Rectal smooth muscle tissue (tissue), 1 donor: ENCODE measurements at regions not wholly inside any gene's neighbourhood (a gene's known extent, or its start where the extent isn't known, plus 50 kb on each side); places are given as distances from the start of the nearest gene placed in this dataset.
"Not testable (repeated sequence)": the region's sequence is repeated elsewhere in the genome, so short reads cannot be mapped to it uniquely, and the experiment has no call there.

Experiments used
- H3K27ac ChIP-seq: one replicate; pipeline ENCODE4 v1.7.0; 2013; ENCODE audit warnings: low read depth, low read length, inconsistent platforms
- H3K27me3 ChIP-seq: one replicate; pipeline ENCODE4 v1.7.0; 2013; ENCODE audit warnings: low read length; ENCODE audit not compliant: control insufficient read depth, insufficient read depth
- H3K36me3 ChIP-seq: one replicate; pipeline ENCODE4 v1.7.0; 2013; ENCODE audit warnings: low read length; ENCODE audit not compliant: control insufficient read depth, insufficient read depth
- H3K4me1 ChIP-seq: one replicate; pipeline ENCODE4 v1.7.0; 2013; ENCODE audit warnings: low read length; ENCODE audit not compliant: control insufficient read depth, insufficient read depth
- H3K4me3 ChIP-seq: one replicate; pipeline ENCODE4 v1.7.0; 2013; ENCODE audit warnings: low read length
- H3K9ac ChIP-seq: one replicate; pipeline ENCODE4 v1.7.0; 2013; ENCODE audit warnings: low read length

DNA sequence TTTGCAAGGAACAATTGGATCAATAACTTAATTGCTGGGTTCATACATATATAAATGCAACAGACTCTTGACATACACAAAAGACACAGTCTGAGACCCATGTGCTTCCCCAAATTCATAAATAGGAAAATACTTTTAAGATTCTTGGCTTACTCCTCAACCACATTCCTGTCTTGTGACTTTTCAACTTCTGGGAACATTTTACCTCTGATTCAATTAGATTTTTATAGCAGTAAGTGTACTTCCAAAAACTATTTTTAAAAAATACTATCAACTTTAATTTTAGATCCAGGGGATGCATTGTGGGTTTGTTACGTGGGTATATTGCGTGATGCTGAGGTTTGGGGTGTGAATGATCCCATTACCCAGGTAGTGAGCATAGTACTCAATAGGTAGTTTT lies 406.7 kb downstream of the RPS6KC1 start:
- Histone ChIP-seq H3K27me3 (no peaks in the 10 kb centered on the region), H3K9ac (no peak overlapping the region), H3K4me1 (peaks cover 4% of the 10 kb centered on the region), H3K36me3 (no peaks in the 10 kb centered on the region), H3K27ac (no peak overlapping the region), H3K4me3 (no peak overlapping the region)

DNA sequence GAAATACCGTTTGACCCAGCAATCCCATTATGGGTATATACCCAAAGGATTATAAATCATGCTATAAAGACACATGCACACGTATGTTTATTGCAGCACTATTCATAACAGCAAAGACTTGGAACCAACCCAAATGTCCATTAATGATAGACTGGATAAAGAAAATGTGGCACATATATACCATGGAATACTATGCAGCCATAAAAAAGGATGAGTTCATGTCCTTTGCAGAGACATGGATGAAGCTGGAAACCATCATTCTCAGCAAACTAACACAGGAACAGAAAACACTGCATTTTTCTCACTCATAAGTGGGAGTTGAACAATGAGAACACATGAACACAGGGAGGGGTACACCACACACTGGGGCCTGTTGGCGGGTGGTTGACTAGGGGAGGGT lies 411.3 kb downstream of the RPS6KC1 start:
- H3K27me3 ChIP-seq, H3K36me3 ChIP-seq, H3K4me3 ChIP-seq, H3K9ac ChIP-seq, H3K4me1 ChIP-seq, H3K27ac ChIP-seq: not testable (repeated sequence)

DNA sequence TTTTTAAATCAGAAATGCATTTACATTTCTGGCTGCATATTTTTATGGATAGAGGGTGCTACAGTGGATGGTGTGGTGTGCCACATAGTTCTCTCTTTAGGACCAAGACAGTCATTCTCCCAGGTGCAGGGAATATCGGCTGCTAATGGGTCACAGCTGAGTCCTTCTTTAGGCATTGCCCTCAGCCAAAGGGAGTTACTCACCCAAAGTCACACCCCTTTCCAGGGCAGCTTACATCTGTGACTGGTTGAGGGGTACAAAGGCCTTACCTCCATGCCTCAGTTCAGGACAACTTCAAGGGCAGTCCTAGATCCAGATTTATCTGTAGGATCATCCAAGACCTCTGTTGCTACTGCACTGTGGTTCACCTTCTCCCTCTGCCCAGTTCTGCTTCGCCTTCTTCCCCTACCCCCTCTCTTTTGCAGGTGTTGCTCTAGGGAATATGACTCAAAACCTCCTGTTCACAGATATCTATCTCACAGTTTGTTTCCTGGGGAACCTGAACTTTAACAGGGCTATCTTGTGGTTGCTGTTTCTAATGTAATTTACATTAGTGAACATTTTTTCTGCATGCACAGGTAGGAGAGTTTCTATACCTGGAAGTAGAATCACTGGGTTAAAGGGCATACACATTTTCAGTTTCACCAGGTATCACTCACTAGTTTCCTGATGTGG lies 413.9 kb downstream of the RPS6KC1 start:
- H3K27ac ChIP-seq, result no peak overlapping the region
- no peaks in the 10 kb centered on the region for H3K36me3 ChIP-seq
- H3K27me3 ChIP-seq, result no peaks in the 10 kb centered on the region
- H3K4me1 ChIP-seq, result no peaks in the 10 kb centered on the region
- H3K9ac ChIP-seq, result no peak overlapping the region
- H3K4me3 ChIP-seq, result no peak overlapping the region

DNA sequence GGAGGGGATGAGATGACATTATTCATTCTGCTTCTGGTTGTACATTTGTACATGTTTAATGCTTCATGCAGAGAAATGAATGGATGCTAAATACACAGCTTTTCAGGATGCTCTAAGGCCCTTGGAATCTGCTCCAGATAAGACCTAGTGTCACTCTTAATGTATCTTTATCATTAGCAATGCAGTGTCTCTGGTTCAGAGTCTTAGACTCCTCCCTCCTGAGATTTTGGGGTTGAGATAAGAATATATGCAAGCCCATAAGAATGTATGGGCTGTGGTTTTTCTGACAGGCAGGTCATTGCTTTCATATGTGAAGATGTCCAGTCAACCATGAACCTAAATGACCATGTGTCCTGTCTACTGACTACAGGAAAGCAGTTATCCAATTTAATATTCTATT lies 415.5 kb downstream of the RPS6KC1 start:
- Histone ChIP-seq H3K36me3 (no peaks in the 10 kb centered on the region), H3K4me1 (no peaks in the 10 kb centered on the region), H3K4me3 (no peak overlapping the region), H3K9ac (no peak overlapping the region), H3K27ac (no peak overlapping the region), H3K27me3 (no peaks in the 10 kb centered on the region)

DNA sequence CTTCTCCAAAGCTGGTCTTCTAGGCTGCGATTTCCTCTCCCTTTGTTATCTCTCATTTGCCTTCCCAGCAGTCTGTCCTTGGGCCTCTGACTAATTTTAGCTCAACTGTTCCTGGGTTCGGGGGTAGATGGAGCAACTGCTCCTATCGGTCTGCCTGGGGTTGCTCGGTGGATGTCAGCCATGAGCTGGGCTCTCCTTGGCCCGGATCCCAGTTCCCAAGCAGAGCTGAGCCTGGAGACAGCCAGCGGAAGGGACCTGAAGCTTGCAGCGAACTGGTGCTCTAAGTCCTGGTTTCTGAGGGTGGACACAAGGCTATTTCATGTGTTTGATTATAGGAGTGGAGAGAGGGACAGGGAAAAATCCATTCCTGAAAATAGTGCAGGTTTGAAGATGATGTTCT lies 423.0 kb downstream of the RPS6KC1 start:
- Histone ChIP-seq H3K36me3 (no peaks in the 10 kb centered on the region), H3K27ac (no peak overlapping the region), H3K4me1 (no peaks in the 10 kb centered on the region), H3K4me3 (no peak overlapping the region), H3K27me3 (no peaks in the 10 kb centered on the region), H3K9ac (no peak overlapping the region)

DNA sequence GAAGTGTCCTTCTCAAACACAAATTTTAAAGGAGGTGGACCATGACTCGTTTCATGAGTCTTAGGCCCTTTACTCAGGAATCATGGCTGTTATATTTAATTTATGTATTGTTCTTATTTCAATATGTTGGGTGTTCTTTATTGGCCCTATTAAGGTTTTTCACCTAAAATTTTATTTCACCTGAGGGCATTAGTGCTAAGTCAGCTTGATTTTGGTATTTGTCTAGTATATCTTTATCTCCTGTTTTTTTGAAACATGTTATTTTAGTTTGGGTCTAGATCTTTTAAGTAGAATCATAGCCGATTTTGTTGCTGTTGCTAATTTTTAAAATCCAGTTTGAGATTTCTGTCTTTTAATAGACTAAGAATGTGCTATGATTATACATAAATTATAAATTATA lies 430.4 kb downstream of the RPS6KC1 start:
- no peak overlapping the region for H3K9ac ChIP-seq
- no peaks in the 10 kb centered on the region for H3K27me3 ChIP-seq
- H3K4me1 ChIP-seq, result no peaks in the 10 kb centered on the region
- no peak overlapping the region for H3K4me3 ChIP-seq
- H3K36me3 ChIP-seq, result no peaks in the 10 kb centered on the region
- no peak overlapping the region for H3K27ac ChIP-seq

DNA sequence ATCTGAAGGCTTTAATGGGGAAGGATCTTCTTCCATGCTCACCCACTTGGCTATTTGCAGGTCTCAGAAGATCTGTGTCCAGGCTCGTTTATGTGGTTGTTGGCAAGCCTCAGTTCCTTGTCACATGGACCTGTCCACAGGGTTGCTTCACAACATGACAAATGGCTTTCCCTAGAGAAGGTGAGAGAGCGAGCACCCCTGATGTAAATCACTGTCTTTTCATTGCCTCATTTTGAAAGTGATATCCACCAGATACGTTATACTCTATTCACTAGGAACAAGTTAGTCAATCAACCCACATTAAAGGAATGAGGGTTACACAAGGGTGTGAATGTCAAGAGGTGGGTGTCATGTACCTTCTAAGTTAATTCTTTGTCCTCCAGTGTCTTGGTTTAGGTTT lies 433.3 kb downstream of the RPS6KC1 start:
- no peak overlapping the region for H3K4me3 ChIP-seq
- H3K9ac ChIP-seq, result no peak overlapping the region
- H3K36me3 ChIP-seq, result no peaks in the 10 kb centered on the region
- H3K27me3 ChIP-seq, result no peaks in the 10 kb centered on the region
- no peaks in the 10 kb centered on the region for H3K4me1 ChIP-seq
- no peak overlapping the region for H3K27ac ChIP-seq

DNA sequence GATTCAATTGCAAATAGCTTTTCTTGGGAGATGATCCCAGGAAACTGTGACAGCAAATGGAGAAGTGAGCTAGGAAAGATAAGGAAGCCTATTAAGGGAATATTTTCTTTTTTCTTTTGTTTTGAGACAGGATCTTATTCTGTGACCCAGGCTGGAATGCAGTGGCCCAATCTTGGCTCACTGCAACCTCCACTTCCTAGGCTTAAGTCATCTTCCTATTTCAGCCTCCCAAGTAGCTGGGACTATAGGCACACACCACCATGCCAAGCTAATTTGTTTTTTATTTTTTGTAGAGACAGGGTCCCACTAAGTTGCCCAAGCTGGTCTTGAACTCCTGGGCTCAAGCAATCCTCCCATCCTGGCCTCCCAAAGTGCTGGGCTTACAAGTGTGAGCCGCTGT lies 433.7 kb downstream of the RPS6KC1 start:
- Histone ChIP-seq H3K4me3 (no peak overlapping the region), H3K9ac (no peak overlapping the region), H3K27ac (no peak overlapping the region), H3K4me1 (no peaks in the 10 kb centered on the region), H3K36me3 (no peaks in the 10 kb centered on the region), H3K27me3 (no peaks in the 10 kb centered on the region)

DNA sequence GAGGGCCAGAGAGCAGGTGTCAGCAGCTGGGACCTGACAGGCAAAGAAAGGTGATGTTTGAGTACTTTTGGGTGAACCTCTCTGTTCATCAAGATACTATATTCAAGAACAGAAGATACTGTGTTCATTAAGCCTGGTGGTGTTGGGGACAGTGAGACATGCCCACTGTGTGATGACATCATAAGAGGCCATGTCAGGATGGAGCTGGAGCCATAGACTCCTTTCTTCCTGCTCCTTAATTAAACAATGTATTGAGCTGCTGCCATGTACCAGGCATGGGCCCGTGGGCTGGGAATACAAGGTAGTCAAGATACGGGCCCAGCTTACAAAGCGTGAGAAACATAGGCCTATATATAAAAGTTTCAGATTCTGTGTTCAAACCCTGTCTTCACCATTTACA lies 435.4 kb downstream of the RPS6KC1 start:
- Histone ChIP-seq H3K9ac (no peak overlapping the region), H3K27me3 (no peaks in the 10 kb centered on the region), H3K27ac (no peak overlapping the region), H3K4me1 (no peaks in the 10 kb centered on the region), H3K36me3 (no peaks in the 10 kb centered on the region), H3K4me3 (no peak overlapping the region)

DNA sequence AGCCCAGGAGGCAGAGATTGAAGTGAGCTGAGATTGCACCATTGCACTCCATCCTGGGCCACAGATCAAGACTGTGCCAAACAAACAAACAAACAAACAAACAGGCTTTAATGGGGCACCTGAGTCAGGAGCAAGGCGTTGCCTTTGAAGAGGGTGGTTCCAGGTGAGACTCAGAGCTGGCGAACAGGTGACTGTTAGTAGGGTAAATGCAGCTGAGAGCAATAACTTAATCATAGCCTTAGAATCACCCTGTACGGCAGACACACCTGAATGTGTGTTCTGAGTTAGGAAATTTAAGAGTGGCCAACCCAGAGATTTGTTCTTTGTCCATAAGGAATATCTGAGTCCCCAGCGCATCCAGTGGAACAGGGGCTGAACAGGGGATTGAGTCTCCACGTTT lies 440.4 kb downstream of the RPS6KC1 start:
- Histone ChIP-seq H3K27ac (no peak overlapping the region), H3K4me3 (no peak overlapping the region), H3K4me1 (no peaks in the 10 kb centered on the region), H3K36me3 (no peaks in the 10 kb centered on the region), H3K9ac (no peak overlapping the region), H3K27me3 (no peaks in the 10 kb centered on the region)

DNA sequence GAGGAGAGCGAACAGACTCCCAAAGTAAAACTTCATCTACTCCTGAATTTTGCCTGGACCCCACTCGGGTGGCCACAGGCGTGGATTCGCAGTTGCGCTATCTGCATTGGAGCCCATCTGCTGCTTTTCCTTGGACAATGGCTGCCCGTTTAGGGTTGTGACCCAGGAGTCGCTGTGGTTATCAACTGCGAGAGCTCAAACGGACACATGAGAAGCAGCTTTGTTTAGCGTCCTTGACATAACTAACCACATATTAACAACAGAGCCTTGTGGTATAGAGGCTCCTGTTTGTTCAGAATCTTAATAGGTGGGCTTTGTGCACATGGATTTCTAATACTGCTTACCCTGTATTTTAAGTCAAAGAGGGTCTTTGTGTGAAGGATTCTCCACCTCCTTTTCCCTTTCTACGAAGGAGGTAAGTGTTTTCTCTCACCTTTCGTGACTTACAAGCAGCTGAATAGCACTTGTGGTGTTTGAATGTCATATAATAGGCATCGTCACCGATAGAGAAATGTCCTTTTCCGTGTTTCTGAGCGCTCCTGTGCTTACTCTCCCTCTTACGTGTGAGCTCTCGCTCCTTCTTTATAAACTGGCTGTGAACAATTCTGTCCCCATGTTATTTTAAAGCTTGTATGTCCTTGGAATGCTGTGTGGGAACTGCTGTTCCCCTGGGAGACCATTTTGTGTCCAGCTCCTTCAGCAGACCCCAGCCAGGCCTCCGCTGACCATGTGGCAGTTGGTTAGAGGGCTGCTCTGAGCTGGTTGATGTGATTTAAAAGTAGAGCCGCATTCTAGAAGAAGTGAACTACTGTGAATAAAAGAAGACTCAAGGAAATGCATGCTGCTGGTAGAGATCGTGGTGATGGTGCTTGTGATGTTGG lies 441.4 kb downstream of the RPS6KC1 start:
- H3K9ac ChIP-seq, result no peak overlapping the region
- no peaks in the 10 kb centered on the region for H3K27me3 ChIP-seq
- H3K4me3 ChIP-seq, result no peak overlapping the region
- no peaks in the 10 kb centered on the region for H3K36me3 ChIP-seq
- H3K27ac ChIP-seq, result no peak overlapping the region
- H3K4me1 ChIP-seq, result no peaks in the 10 kb centered on the region

DNA sequence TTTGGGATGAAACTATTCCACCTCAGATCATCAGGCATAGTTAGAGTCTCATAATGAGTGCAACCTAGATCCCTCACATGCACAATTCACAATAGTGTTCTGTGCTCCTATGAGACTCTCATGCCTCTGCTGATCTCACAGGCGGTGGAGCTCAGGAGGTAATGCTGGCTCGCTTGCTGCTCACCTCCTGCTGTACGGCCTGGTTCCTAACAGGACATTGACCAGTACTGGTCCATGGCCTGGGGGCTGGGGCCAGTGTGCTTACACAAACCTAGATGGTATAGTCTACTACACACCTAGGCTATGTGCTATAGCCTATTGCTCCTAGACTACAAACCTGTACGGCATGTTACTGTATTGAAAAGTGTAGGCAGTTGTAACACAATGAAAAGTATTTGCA lies 448.4 kb downstream of the RPS6KC1 start:
- no peaks in the 10 kb centered on the region for H3K36me3 ChIP-seq
- no peaks in the 10 kb centered on the region for H3K27me3 ChIP-seq
- H3K4me3 ChIP-seq, result no peak overlapping the region
- H3K4me1 ChIP-seq, result no peaks in the 10 kb centered on the region
- H3K9ac ChIP-seq, result no peak overlapping the region
- H3K27ac ChIP-seq, result no peak overlapping the region
